Peyer's patch (tissue), 4 donors: ENCODE measurements at regions not wholly inside any gene's neighbourhood (a gene's known extent, or its start where the extent isn't known, plus 50 kb on each side); places are given as distances from the start of the nearest gene placed in this dataset.
"Not testable (repeated sequence)": the region's sequence is repeated elsewhere in the genome, so short reads cannot be mapped to it uniquely, and the experiment has no call there.

ENCODE experiments used
- DNase-seq, 3 donors: peaks; one replicate each; pipeline ENCODE4 v3.0.0-alpha.2; 2017 to 2019
- H3K27ac ChIP-seq, 4 donors: fragments of 200-600 bp; sonication (generic); one replicate each; pipeline ENCODE4 v1.5.1; 2016 to 2019
- H3K27me3 ChIP-seq, 2 donors: fragments of 200-600 bp; sonication (generic); one replicate each; pipeline ENCODE4 v1.5.1; 2019
- H3K36me3 ChIP-seq, 3 donors: fragments of 200-600 bp; sonication (generic); one replicate each; pipeline ENCODE4 v1.5.1; 2016 to 2019
- H3K4me1 ChIP-seq, 4 donors: fragments of 200-600 bp; sonication (generic); one replicate each; pipeline ENCODE4 v1.5.1; 2016 to 2019
- H3K4me3 ChIP-seq, 4 donors: fragments of 200-600 bp; sonication (generic); 1 replicate in 3 of 4; 2 replicates in 1 of 4; pipeline ENCODE4 v1.5.1; 2016 to 2019; ENCODE audit warnings: mild to moderate bottlenecking in 1 of 4
- H3K9me3 ChIP-seq, 4 donors: fragments of 200-600 bp; sonication (generic); one replicate each; pipeline ENCODE4 v1.5.1; 2016 to 2019; ENCODE audit warnings: mild to moderate bottlenecking in 1 of 4
- CTCF ChIP-seq, 6 experiments: fragments of 450-650 bp in 4 of 6; fragments of 200-600 bp in 2 of 6; sonication (generic) in 1 of 6; IDR thresholded peaks; one replicate each; pipeline ENCODE4 v1.5.1; 2017 to 2019; ENCODE audit warnings: antibody characterized with exemption in 6 of 6, mild to moderate bottlenecking in 3 of 6, moderate library complexity in 1 of 6
- POLR2A ChIP-seq, 2 donors: fragments of 450-650 bp; IDR thresholded peaks; one replicate each; pipeline ENCODE4 v1.5.1; 2017; ENCODE audit warnings: antibody characterized with exemption in 2 of 2, mild to moderate bottlenecking in 2 of 2, moderate library complexity in 2 of 2

GRCh38 chr6:3532296-3532916, 75.6 kb upstream of the SLC22A23 start:
- H3K9me3 ChIP-seq = no peaks in the 10 kb centered on the region
- H3K4me3 ChIP-seq = no peak overlapping the region
- no peak overlapping the region for H3K27ac ChIP-seq
- H3K4me1 ChIP-seq = peaks cover 0 to 21% (median 4%) of the 10 kb centered on the region in 4 donors
- TF ChIP-seq CTCF (IDR thresholded peaks at IDR 0.05) = no peak
- no peak for TF ChIP-seq POLR2A (IDR thresholded peaks at IDR 0.05)
- H3K36me3 ChIP-seq = no peaks in the 10 kb centered on the region
- no peaks in the 10 kb centered on the region for H3K27me3 ChIP-seq
- peak in 1 of 3 donors; percentile 32 for DNase-seq

- no peaks in the 10 kb centered on the region for H3K27me3 ChIP-seq
- H3K4me1 ChIP-seq = peaks cover 0 to 12% (median 2%) of the 10 kb centered on the region in 4 donors
- TF ChIP-seq POLR2A (IDR thresholded peaks at IDR 0.05) = no peak
- TF ChIP-seq CTCF (IDR thresholded peaks at IDR 0.05) = no peak
- no peaks in the 10 kb centered on the region for H3K9me3 ChIP-seq
- DNase-seq = no peak
- no peak overlapping the region for H3K4me3 ChIP-seq
- H3K36me3 ChIP-seq = no peaks in the 10 kb centered on the region
- no peak overlapping the region for H3K27ac ChIP-seq
These were observed 74.6 kb upstream of the SLC22A23 start for GRCh38 chr6:3531481-3531880.

GRCh38 chr6:3530515-3530914, 73.7 kb upstream of the SLC22A23 start:
- no peak overlapping the region for H3K27ac ChIP-seq
- H3K4me1 ChIP-seq = peaks cover 0 to 8% (median 0%) of the 10 kb centered on the region in 4 donors
- no peak for DNase-seq
- TF ChIP-seq CTCF (IDR thresholded peaks at IDR 0.05) (no peak), POLR2A (IDR thresholded peaks at IDR 0.05) (no peak)
- no peaks in the 10 kb centered on the region for H3K36me3 ChIP-seq
- H3K9me3 ChIP-seq = no peaks in the 10 kb centered on the region
- no peak overlapping the region for H3K4me3 ChIP-seq
- no peaks in the 10 kb centered on the region for H3K27me3 ChIP-seq

- no peak for DNase-seq
- no peaks in the 10 kb centered on the region for H3K36me3 ChIP-seq
- TF ChIP-seq POLR2A (IDR thresholded peaks at IDR 0.05) = no peak
- no peak for TF ChIP-seq CTCF (IDR thresholded peaks at IDR 0.05)
- H3K4me3 ChIP-seq = no peak overlapping the region
- no peaks in the 10 kb centered on the region for H3K4me1 ChIP-seq
- H3K27me3 ChIP-seq = no peaks in the 10 kb centered on the region
- H3K9me3 ChIP-seq = no peaks in the 10 kb centered on the region
- H3K27ac ChIP-seq = no peak overlapping the region
These were observed 72.9 kb upstream of the SLC22A23 start for GRCh38 chr6:3529721-3530120.

- no peak for DNase-seq
- Histone ChIP-seq H3K27me3 (no peaks in the 10 kb centered on the region), H3K4me3 (no peak overlapping the region), H3K4me1 (no peaks in the 10 kb centered on the region), H3K36me3 (no peaks in the 10 kb centered on the region), H3K27ac (no peak overlapping the region), H3K9me3 (no peaks in the 10 kb centered on the region)
- TF ChIP-seq CTCF (IDR thresholded peaks at IDR 0.05) (no peak), POLR2A (IDR thresholded peaks at IDR 0.05) (no peak)
These were observed 72.4 kb upstream of the SLC22A23 start for GRCh38 chr6:3529232-3529631.

- H3K27me3 ChIP-seq, H3K4me3 ChIP-seq, H3K9me3 ChIP-seq, H3K4me1 ChIP-seq, H3K36me3 ChIP-seq, H3K27ac ChIP-seq: not testable (repeated sequence)
- DNase-seq = peak in 1 of 3 donors; percentile 42
These were observed 71.3 kb upstream of the SLC22A23 start for GRCh38 chr6:3528081-3528671.
